ENCODE measurements at regions not wholly inside any gene's neighbourhood (a gene's known extent, or its start where the extent isn't known, plus 50 kb on each side); places are given as distances from the start of the nearest gene placed in this dataset.

- TF ChIP-seq CTCF (IDR thresholded peaks at IDR 0.05) (no peak), POLR2A (IDR thresholded peaks at IDR 0.05) (no peak)
- no peaks in the 10 kb centered on the region for H3K9me3 ChIP-seq (replicated peaks in 1 of 3)
- 38 to 48% (median 42%) methylated on average over 9 of the region's 9 CpGs for WGBS, 4 donors
- no peak overlapping the region for H3K4me3 ChIP-seq
- peak in 3 of 7 donors; percentile 8 to 19 (median 9) for DNase-seq
- no peaks in the 10 kb centered on the region for H3K27me3 ChIP-seq
- H3K4me1 ChIP-seq (replicated peaks in 1 of 2): no peaks in the 10 kb centered on the region
- H3K36me3 ChIP-seq (replicated peaks in 1 of 2): no peaks in the 10 kb centered on the region
- intact Hi-C loops (cut with DNase I): no loop called here
- H3K27ac ChIP-seq: no peak overlapping the region
Measured at GRCh38 chr2:18473241-18474181, 86.9 kb downstream of the RDH14 start.

- Histone ChIP-seq H3K4me3 (no peak overlapping the region), H3K36me3 (replicated peaks in 1 of 2) (no peaks in the 10 kb centered on the region), H3K9me3 (replicated peaks in 1 of 3) (no peaks in the 10 kb centered on the region), H3K27ac (no peak overlapping the region), H3K4me1 (replicated peaks in 1 of 2) (no peaks in the 10 kb centered on the region), H3K27me3 (no peaks in the 10 kb centered on the region)
- TF ChIP-seq POLR2A (IDR thresholded peaks at IDR 0.05): no peak
- intact Hi-C loops (cut with DNase I): no loop called here
- 67 to 90% (median 81%) methylated on average over 5 of the region's 5 CpGs for WGBS, 4 donors
- no peak for DNase-seq
Measured at GRCh38 chr2:18467749-18468360, 92.6 kb downstream of the RDH14 start.

- Histone ChIP-seq H3K4me1 (replicated peaks in 1 of 2) (no peaks in the 10 kb centered on the region), H3K4me3 (no peak overlapping the region), H3K9me3 (replicated peaks in 1 of 3) (no peaks in the 10 kb centered on the region), H3K36me3 (replicated peaks in 1 of 2) (no peaks in the 10 kb centered on the region), H3K27ac (no peak overlapping the region), H3K27me3 (no peaks in the 10 kb centered on the region)
- intact Hi-C loops (cut with DNase I): no loop called here
- WGBS, 4 donors: 86 to 93% (median 90%) methylated on average over 3 of the region's 3 CpGs
- no peak for DNase-seq
- no peak for TF ChIP-seq POLR2A (IDR thresholded peaks at IDR 0.05)
Measured at GRCh38 chr2:18465979-18466378, 94.5 kb downstream of the RDH14 start.

- no peak for DNase-seq
- TF ChIP-seq POLR2A (IDR thresholded peaks at IDR 0.05): no peak
- TF ChIP-seq CTCF (IDR thresholded peaks at IDR 0.05): no peak
- Histone ChIP-seq H3K9me3 (replicated peaks in 1 of 3) (no peaks in the 10 kb centered on the region), H3K27ac (no peak overlapping the region), H3K4me3 (no peak overlapping the region), H3K36me3 (replicated peaks in 1 of 2) (no peaks in the 10 kb centered on the region), H3K27me3 (no peaks in the 10 kb centered on the region), H3K4me1 (replicated peaks in 1 of 2) (no peaks in the 10 kb centered on the region)
- WGBS, 4 donors: 54 to 75% (median 65%) methylated on average over 2 of the region's 2 CpGs
- intact Hi-C loops (cut with DNase I): no loop called here
Measured at GRCh38 chr2:18464913-18465312, 95.5 kb downstream of the RDH14 start.

- Histone ChIP-seq H3K27ac (peak overlapping the region in 2 of 5 donors; percentile 3 to 21), H3K36me3 (replicated peaks in 1 of 2) (no peaks in the 10 kb centered on the region), H3K9me3 (replicated peaks in 1 of 3) (no peaks in the 10 kb centered on the region), H3K27me3 (no peaks in the 10 kb centered on the region), H3K4me1 (replicated peaks in 1 of 2) (peaks cover 0 to 11% of the 10 kb centered on the region in 2 donors), H3K4me3 (no peak overlapping the region)
- TF ChIP-seq POLR2A (IDR thresholded peaks at IDR 0.05): no peak
- TF ChIP-seq CTCF (IDR thresholded peaks at IDR 0.05): no peak
- intact Hi-C loops (cut with DNase I): no loop called here
- 12 to 31% (median 14%) methylated on average over 2 of the region's 2 CpGs for WGBS, 4 donors
- DNase-seq: no peak
Measured at GRCh38 chr2:18456026-18456425, 104.4 kb downstream of the RDH14 start.
